Trophoblast cell (in vitro differentiated cells and primary cell): ENCODE measurements at regions not wholly inside any gene's neighbourhood (a gene's known extent, or its start where the extent isn't known, plus 50 kb on each side); places are given as distances from the start of the nearest gene placed in this dataset.
"Not testable (repeated sequence)": the region's sequence is repeated elsewhere in the genome, so short reads cannot be mapped to it uniquely, and the experiment has no call there.

ENCODE experiments used
- DNase-seq, 2 donors: peaks; one replicate each; pipeline ENCODE4 v3.0.0-alpha.2; 2016
- H2AFZ ChIP-seq: 2 replicates; pipeline ENCODE4 v1.6.1; 2013; ENCODE audit warnings: low read length, moderate library complexity, mild to moderate bottlenecking; ENCODE audit not compliant: insufficient read depth, poor library complexity
- H2AK5ac ChIP-seq: 2 replicates; pipeline ENCODE4 v1.6.1; 2013; ENCODE audit warnings: mild to moderate bottlenecking, low read length
- H2BK120ac ChIP-seq: 2 replicates; pipeline ENCODE4 v1.6.1; 2013; ENCODE audit warnings: low read length, mild to moderate bottlenecking, moderate library complexity; ENCODE audit not compliant: insufficient read depth, poor library complexity
- H2BK12ac ChIP-seq: 2 replicates; pipeline ENCODE4 v1.6.1; 2013; ENCODE audit warnings: mild to moderate bottlenecking, low read length, moderate library complexity
- H2BK5ac ChIP-seq: 2 replicates; pipeline ENCODE4 v1.6.1; 2013; ENCODE audit warnings: low read length, low read depth, moderate library complexity, mild to moderate bottlenecking; ENCODE audit not compliant: poor library complexity
- H3K14ac ChIP-seq: 2 replicates; pipeline ENCODE4 v1.6.1; 2013; ENCODE audit warnings: mild to moderate bottlenecking, low read length
- H3K18ac ChIP-seq: 2 replicates; pipeline ENCODE4 v1.6.1; 2013; ENCODE audit warnings: mild to moderate bottlenecking, low read length
- H3K23ac ChIP-seq: 2 replicates; pipeline ENCODE4 v1.6.1; 2013; ENCODE audit warnings: low read length
- H3K27ac ChIP-seq: 2 replicates; pipeline ENCODE4 v1.5.1; 2013; ENCODE audit warnings: low read depth, mild to moderate bottlenecking, inconsistent platforms, low read length, moderate library complexity
- H3K27me3 ChIP-seq: 2 replicates; pipeline ENCODE4 v1.6.1; 2013; ENCODE audit warnings: inconsistent platforms, mild to moderate bottlenecking, low read length, moderate library complexity; ENCODE audit not compliant: insufficient read depth
- H3K36me3 ChIP-seq, 2 experiments: 1 replicate in 1 of 2; 2 replicates in 1 of 2; pipeline ENCODE4 v1.6.1; 2013; ENCODE audit warnings: low read length in 2 of 2, mild to moderate bottlenecking in 2 of 2, moderate library complexity in 1 of 2; ENCODE audit not compliant: insufficient read depth in 2 of 2, control insufficient read depth in 1 of 2
- H3K4ac ChIP-seq: 2 replicates; pipeline ENCODE4 v1.6.1; 2013; ENCODE audit warnings: low read depth, mild to moderate bottlenecking, low read length, moderate library complexity
- H3K4me1 ChIP-seq, 2 experiments: 1 replicate in 1 of 2; 2 replicates in 1 of 2; pipeline ENCODE4 v1.6.1; 2013; ENCODE audit warnings: low read length in 2 of 2, mild to moderate bottlenecking in 2 of 2, moderate library complexity in 1 of 2; ENCODE audit not compliant: insufficient read depth in 2 of 2, control insufficient read depth in 1 of 2
- H3K4me2 ChIP-seq: 2 replicates; pipeline ENCODE4 v1.6.1; 2013; ENCODE audit warnings: inconsistent platforms, mild to moderate bottlenecking, low read length, moderate library complexity
- H3K4me3 ChIP-seq: 2 replicates; pipeline ENCODE4 v1.5.1; 2013; ENCODE audit warnings: mild to moderate bottlenecking, low read depth, low read length, inconsistent platforms
- H3K79me1 ChIP-seq: one replicate; pipeline ENCODE4 v1.6.1; 2013; ENCODE audit warnings: low read length
- H3K79me2 ChIP-seq: 2 replicates; pipeline ENCODE4 v1.6.1; 2013; ENCODE audit warnings: low read length, mild to moderate bottlenecking; ENCODE audit not compliant: control insufficient read depth, insufficient read depth, poor library complexity
- H3K9ac ChIP-seq: 2 replicates; pipeline ENCODE4 v1.6.1; 2013; ENCODE audit warnings: mild to moderate bottlenecking, low read length
- H3K9me3 ChIP-seq: 2 replicates; pipeline ENCODE4 v1.6.1; 2013; ENCODE audit warnings: low read depth, mild to moderate bottlenecking, control low read depth, inconsistent platforms, low read length; ENCODE audit not compliant: insufficient read depth
- H4K12ac ChIP-seq: 2 replicates; pipeline ENCODE4 v1.6.1; 2013; ENCODE audit warnings: low read depth, mild to moderate bottlenecking, low read length, moderate library complexity
- H4K8ac ChIP-seq: 2 replicates; pipeline ENCODE4 v1.6.1; 2013; ENCODE audit warnings: low read depth, mild to moderate bottlenecking, low read length, moderate library complexity
- H4K91ac ChIP-seq: one replicate; pipeline ENCODE4 v1.6.1; 2013; ENCODE audit warnings: low read depth, mild to moderate bottlenecking, low read length, moderate library complexity
- WGBS: extraction: QIAGEN DNeasy Blood & Tissue Kit; methylation state at CpG from one replicate; pipeline ENCODE4 v1.1.7; 2013; ENCODE audit warnings: missing lambda C conversion rate; ENCODE audit not compliant: insufficient read length, insufficient coverage; ENCODE audit errors: extremely low coverage; 5-methylcytosine and 5-hydroxymethylcytosine counted together

- H3K27ac ChIP-seq = no peak overlapping the region
- no peaks in the 10 kb centered on the region for H3K79me2 ChIP-seq
- no peak overlapping the region for H2BK120ac ChIP-seq
- H2BK5ac ChIP-seq = no peak overlapping the region
- H2BK12ac ChIP-seq = no peak overlapping the region
- no peaks in the 10 kb centered on the region for H3K4me1 ChIP-seq
- no peak overlapping the region for H2AK5ac ChIP-seq
- H3K18ac ChIP-seq = no peak overlapping the region
- no peaks in the 10 kb centered on the region for H3K36me3 ChIP-seq
- no peak overlapping the region for H4K91ac ChIP-seq
- no peaks in the 10 kb centered on the region for H3K79me1 ChIP-seq
- no peak overlapping the region for H3K4me2 ChIP-seq
- H3K4me3 ChIP-seq = no peak overlapping the region
- H3K4ac ChIP-seq = no peak overlapping the region
- no peak overlapping the region for H3K23ac ChIP-seq
- H4K12ac ChIP-seq = no peak overlapping the region
- no peak overlapping the region for H3K9ac ChIP-seq
- H2AFZ ChIP-seq = no peak overlapping the region
- H3K27me3 ChIP-seq = no peaks in the 10 kb centered on the region
- no peak for DNase-seq
- H4K8ac ChIP-seq = no peak overlapping the region
- WGBS = no CpG with 5 or more reads among the region's 1 CpG
- H3K14ac ChIP-seq = no peak overlapping the region
- H3K9me3 ChIP-seq = no peaks in the 10 kb centered on the region
Observed at GRCh38 chr2:83808878-83809277, 650.2 kb downstream of the SUCLG1 start.

- no peaks in the 10 kb centered on the region for H3K79me2 ChIP-seq
- no peak overlapping the region for H4K12ac ChIP-seq
- no peak overlapping the region for H2AFZ ChIP-seq
- H3K27ac ChIP-seq = no peak overlapping the region
- no peak overlapping the region for H4K8ac ChIP-seq
- H3K4me3 ChIP-seq = no peak overlapping the region
- peaks cover 2% of the 10 kb centered on the region for H3K9me3 ChIP-seq
- H3K9ac ChIP-seq = no peak overlapping the region
- H2BK120ac ChIP-seq = no peak overlapping the region
- no CpG with 5 or more reads among the region's 10 CpGs for whole genome bisulfite sequencing
- no peaks in the 10 kb centered on the region for H3K36me3 ChIP-seq
- no peak overlapping the region for H3K23ac ChIP-seq
- H3K4me1 ChIP-seq = no peaks in the 10 kb centered on the region
- H3K4me2 ChIP-seq = no peak overlapping the region
- H2AK5ac ChIP-seq = no peak overlapping the region
- H3K27me3 ChIP-seq = no peaks in the 10 kb centered on the region
- H3K18ac ChIP-seq = no peak overlapping the region
- no peak for DNase-seq
- no peak overlapping the region for H3K14ac ChIP-seq
- no peaks in the 10 kb centered on the region for H3K79me1 ChIP-seq
- no peak overlapping the region for H4K91ac ChIP-seq
- no peak overlapping the region for H2BK12ac ChIP-seq
- no peak overlapping the region for H2BK5ac ChIP-seq
- no peak overlapping the region for H3K4ac ChIP-seq
Observed at GRCh38 chr2:83802604-83803003, 656.5 kb downstream of the SUCLG1 start.

- Histone ChIP-seq H3K23ac (no peak overlapping the region), H3K4ac (no peak overlapping the region), H3K18ac (no peak overlapping the region), H2AK5ac (no peak overlapping the region), H3K14ac (no peak overlapping the region), H3K4me1 (no peaks in the 10 kb centered on the region), H3K9ac (no peak overlapping the region), H3K27me3 (no peaks in the 10 kb centered on the region), H4K8ac (no peak overlapping the region), H3K4me3 (no peak overlapping the region), H3K79me1 (no peaks in the 10 kb centered on the region), H3K27ac (no peak overlapping the region), H4K12ac (no peak overlapping the region), H2BK120ac (no peak overlapping the region), H3K79me2 (no peaks in the 10 kb centered on the region), H3K9me3 (no peaks in the 10 kb centered on the region), H2BK5ac (no peak overlapping the region), H3K4me2 (no peak overlapping the region), H3K36me3 (no peaks in the 10 kb centered on the region), H4K91ac (no peak overlapping the region), H2AFZ (no peak overlapping the region), H2BK12ac (no peak overlapping the region)
- WGBS = no CpG with 5 or more reads among the region's 3 CpGs
- no peak for DNase-seq
Observed at GRCh38 chr2:83795777-83796176, 663.3 kb downstream of the SUCLG1 start.

DNA sequence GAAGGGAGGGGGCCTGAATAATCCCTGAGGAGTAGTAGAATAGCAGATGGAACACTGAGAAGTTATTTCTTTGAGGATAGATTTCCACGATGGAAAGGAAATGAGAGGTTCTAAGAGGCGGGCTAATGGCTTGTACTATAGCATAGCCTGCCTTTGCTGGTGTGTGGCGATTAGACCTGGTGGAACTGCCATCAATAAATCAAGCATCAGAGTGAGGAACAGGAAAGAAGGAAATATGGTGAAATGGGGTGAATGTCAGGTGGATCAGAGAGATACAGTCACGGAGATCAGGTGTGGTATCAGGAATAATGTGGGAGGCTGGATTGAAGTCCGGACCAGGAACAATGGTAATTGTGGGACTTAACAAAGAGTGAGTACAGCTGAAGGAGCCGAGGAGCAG, 668.6 kb downstream of the SUCLG1 start:
- H2AK5ac ChIP-seq, H2BK5ac ChIP-seq, H3K18ac ChIP-seq, H3K27me3 ChIP-seq, H3K9me3 ChIP-seq, DNase-seq, H3K79me2 ChIP-seq, H2BK120ac ChIP-seq, H3K4me2 ChIP-seq, H2BK12ac ChIP-seq, H3K36me3 ChIP-seq, H3K27ac ChIP-seq, H4K8ac ChIP-seq, H3K4me1 ChIP-seq, H3K4me3 ChIP-seq, H3K9ac ChIP-seq, H2AFZ ChIP-seq, H3K4ac ChIP-seq, H4K12ac ChIP-seq, H4K91ac ChIP-seq, H3K14ac ChIP-seq, H3K23ac ChIP-seq, H3K79me1 ChIP-seq: not testable (repeated sequence)
- WGBS = no CpG with 5 or more reads among the region's 6 CpGs
